IMR-90 (cell line): ENCODE measurements at regions not wholly inside any gene's neighbourhood (a gene's known extent, or its start where the extent isn't known, plus 50 kb on each side); places are given as distances from the start of the nearest gene placed in this dataset.
"Not testable (repeated sequence)": the region's sequence is repeated elsewhere in the genome, so short reads cannot be mapped to it uniquely, and the experiment has no call there.

Source experiments
- ATAC-seq: fragments of 200-7000 bp; cut with Tn5 transposase; 2 replicates; pipeline ENCODE4 v1.9.1; 2020; ENCODE audit warnings: low read depth, mild to moderate bottlenecking, moderate library complexity
- BruUV-seq: library from RNA; stranded (reverse); fragments of 400-500 nt; replicated peaks from 2 replicates; lab custom pipeline; 2021; lab: Mats Ljungman, UMichigan
- CTCF ChIA-PET: fragments of 300-600 bp; formaldehyde crosslinking; extraction: SDS; loops from one replicate; lab custom pipeline; 2021; ENCODE audit warnings: antibody characterized with exemption; lab: Yijun Ruan, JAX
- POLR2A ChIA-PET: fragments of 300-600 bp; sonication (Branson Sonifier 250); formaldehyde crosslinking; loops from one replicate; lab custom pipeline; 2022; ENCODE audit warnings: antibody characterized with exemption; ENCODE audit not compliant: unreplicated experiment; lab: Charles Lee
- DNase-seq: peaks from one replicate; pipeline ENCODE4 v3.0.0; 2013
- H2AFZ ChIP-seq: replicated peaks from 2 replicates; pipeline ENCODE3; 2013; ENCODE audit warnings: low read length, mild to moderate bottlenecking; ENCODE audit not compliant: poor library complexity
- H2AK5ac ChIP-seq: 2 replicates; pipeline ENCODE4 v1.6.1; 2013; ENCODE audit warnings: low read depth, low read length, inconsistent platforms
- H2AK9ac ChIP-seq: replicated peaks from 2 replicates; pipeline ENCODE3; 2013; ENCODE audit warnings: mild to moderate bottlenecking, low read depth, low read length, moderate library complexity; ENCODE audit not compliant: poor library complexity
- H2BK120ac ChIP-seq: 2 replicates; pipeline ENCODE4 v1.6.1; 2013; ENCODE audit warnings: low read depth, low read length, inconsistent platforms
- H2BK15ac ChIP-seq: 3 replicates; pipeline ENCODE4 v1.6.1; 2013; ENCODE audit warnings: low read depth, low read length, inconsistent platforms
- H2BK20ac ChIP-seq: 2 replicates; pipeline ENCODE4 v1.6.1; 2013; ENCODE audit warnings: low read depth, mild to moderate bottlenecking, inconsistent platforms, low read length, moderate library complexity
- H2BK5ac ChIP-seq: 2 replicates; pipeline ENCODE4 v1.6.1; 2013; ENCODE audit warnings: mild to moderate bottlenecking, low read depth, low read length, inconsistent platforms; ENCODE audit not compliant: poor library complexity, severe bottlenecking
- H3K14ac ChIP-seq: replicated peaks from 2 replicates; pipeline ENCODE4 v1.6.1; 2013; ENCODE audit warnings: low read depth, low read length, inconsistent platforms
- H3K18ac ChIP-seq: 2 replicates; pipeline ENCODE4 v1.6.1; 2013; ENCODE audit warnings: low read depth, low read length, control low read depth
- H3K23ac ChIP-seq: 2 replicates; pipeline ENCODE4 v1.6.1; 2013; ENCODE audit warnings: low read depth, low read length, inconsistent platforms
- H3K27ac ChIP-seq: 2 replicates; pipeline ENCODE4 v1.5.1; 2013; ENCODE audit warnings: mild to moderate bottlenecking, control low read depth, low read length; ENCODE audit not compliant: insufficient read depth
- H3K27me3 ChIP-seq: 2 replicates; pipeline ENCODE4 v1.6.1; 2013; ENCODE audit warnings: low read length; ENCODE audit not compliant: control insufficient read depth, insufficient read depth
- H3K36me3 ChIP-seq: 2 replicates; pipeline ENCODE4 v1.6.1; 2013; ENCODE audit warnings: low read length, mixed read lengths; ENCODE audit not compliant: control insufficient read depth, insufficient read depth
- H3K4ac ChIP-seq: 2 replicates; pipeline ENCODE4 v1.6.1; 2013; ENCODE audit warnings: low read depth, low read length, inconsistent platforms
- H3K4me1 ChIP-seq: 2 replicates; pipeline ENCODE4 v1.6.1; 2013; ENCODE audit warnings: low read length, mixed read lengths; ENCODE audit not compliant: control insufficient read depth, insufficient read depth
- H3K4me2 ChIP-seq: 2 replicates; pipeline ENCODE4 v1.6.1; 2013; ENCODE audit warnings: low read depth, mild to moderate bottlenecking, control low read depth, low read length, moderate library complexity
- H3K4me3 ChIP-seq: 2 replicates; pipeline ENCODE4 v1.5.1; 2013; ENCODE audit warnings: low read depth, mild to moderate bottlenecking, control low read depth, low read length, moderate library complexity; ENCODE audit not compliant: insufficient read depth
- H3K56ac ChIP-seq: 2 replicates; pipeline ENCODE4 v1.6.1; 2013; ENCODE audit warnings: low read length, inconsistent platforms; ENCODE audit not compliant: insufficient read depth; ENCODE audit errors: extremely low read depth
- H3K79me1 ChIP-seq, 2 experiments: 2 replicates each; pipeline ENCODE4 v1.6.1; 2013; ENCODE audit warnings: low read length in 2 of 2, inconsistent platforms in 1 of 2, low read depth in 1 of 2
- H3K9ac ChIP-seq: 2 replicates; pipeline ENCODE4 v1.6.1; 2013; ENCODE audit warnings: low read depth, low read length, control low read depth
- H3K9me1 ChIP-seq: 2 replicates; pipeline ENCODE4 v1.6.1; 2013; ENCODE audit warnings: low read length, inconsistent platforms; ENCODE audit not compliant: insufficient read depth
- H3K9me3 ChIP-seq: 2 replicates; pipeline ENCODE4 v1.6.1; 2013; ENCODE audit warnings: low read length; ENCODE audit not compliant: control insufficient read depth, insufficient read depth
- H4K20me1 ChIP-seq: 2 replicates; pipeline ENCODE4 v1.6.1; 2013; ENCODE audit warnings: low read length, inconsistent platforms; ENCODE audit not compliant: insufficient read depth
- H4K5ac ChIP-seq: 2 replicates; pipeline ENCODE4 v1.6.1; 2013; ENCODE audit warnings: mild to moderate bottlenecking, low read depth, low read length, control low read depth
- H4K8ac ChIP-seq, 2 experiments: 2 replicates each; pipeline ENCODE4 v1.6.1; 2013; ENCODE audit warnings: low read depth in 2 of 2, low read length in 2 of 2, control low read depth in 1 of 2, inconsistent platforms in 1 of 2
- H4K91ac ChIP-seq: 2 replicates; pipeline ENCODE4 v1.6.1; 2013; ENCODE audit warnings: low read depth, low read length, inconsistent platforms; ENCODE audit not compliant: insufficient read depth
- CEBPB ChIP-seq: IDR thresholded peaks from 2 replicates; pipeline ENCODE4 v1.6.1; 2012; ENCODE audit warnings: low read depth, low read length, improper control_type of control experiment
- CHD1 ChIP-seq: IDR thresholded peaks from 2 replicates; pipeline ENCODE4 v1.6.1; 2012; ENCODE audit warnings: low read depth, low read length, improper control_type of control experiment
- FOS ChIP-seq: fragments of 150-350 bp; IDR thresholded peaks from 2 replicates; pipeline ENCODE4 v1.6.1; 2016; ENCODE audit warnings: low read depth, low read length
- MAFK ChIP-seq: IDR thresholded peaks from 2 replicates; pipeline ENCODE4 v1.6.1; 2012; ENCODE audit warnings: low read depth, low read length, improper control_type of control experiment
- MAZ ChIP-seq: IDR thresholded peaks from 2 replicates; pipeline ENCODE4 v1.6.1; 2012; ENCODE audit warnings: low read depth, mild to moderate bottlenecking, low read length, improper control_type of control experiment, moderate library complexity, borderline replicate concordance
- MXI1 ChIP-seq: IDR thresholded peaks from 2 replicates; pipeline ENCODE4 v1.6.1; 2012; ENCODE audit warnings: low read depth, mild to moderate bottlenecking, low read length, moderate library complexity, borderline replicate concordance
- POLR2A ChIP-seq: IDR thresholded peaks from 2 replicates; pipeline ENCODE4 v1.6.1; 2012; ENCODE audit warnings: mild to moderate bottlenecking, low read depth, low read length
- RFX5 ChIP-seq: IDR thresholded peaks from 2 replicates; pipeline ENCODE4 v1.8.0; 2012; ENCODE audit warnings: low read depth, mild to moderate bottlenecking, low read length, moderate library complexity
- WGBS, 2 experiments: methylation state at CpG; one replicate each; pipeline versions ENCODE4 v1.1.5 to v1.1.7; 2013; ENCODE audit warnings: missing lambda C conversion rate in 2 of 2; ENCODE audit not compliant: insufficient read length in 1 of 2; ENCODE audit errors: extremely low coverage in 2 of 2; 5-methylcytosine and 5-hydroxymethylcytosine counted together
- dilution Hi-C: fragments of 300-500 bp; cut with HindIII; formaldehyde crosslinking; loops from one replicate; pipeline ENCODE4 v1.14.3; 2018; ENCODE audit warnings: low sequenced_read_pairs; ENCODE audit not compliant: unreplicated experiment
- in situ Hi-C: fragments of 300-500 bp; cut with MboI; formaldehyde crosslinking; loops from 3 replicates; pipeline ENCODE4 v1.14.3; 2019; ENCODE audit warnings: low sequenced_read_pairs, inconsistent platforms, mixed read lengths
- intact Hi-C: fragments of 100-400 bp; cut with micrococcal nuclease; formaldehyde crosslinking; loops from 2 replicates; pipeline ENCODE4 v1.10.0; 2022
- TF ChIP-seq, protein P1 (sequence below): conservative IDR thresholded peaks from 2 replicates; pipeline ENCODE4 v1.5.1; 2012; ENCODE audit warnings: mild to moderate bottlenecking, low read depth, low read length, improper control_type of control experiment

DNA sequence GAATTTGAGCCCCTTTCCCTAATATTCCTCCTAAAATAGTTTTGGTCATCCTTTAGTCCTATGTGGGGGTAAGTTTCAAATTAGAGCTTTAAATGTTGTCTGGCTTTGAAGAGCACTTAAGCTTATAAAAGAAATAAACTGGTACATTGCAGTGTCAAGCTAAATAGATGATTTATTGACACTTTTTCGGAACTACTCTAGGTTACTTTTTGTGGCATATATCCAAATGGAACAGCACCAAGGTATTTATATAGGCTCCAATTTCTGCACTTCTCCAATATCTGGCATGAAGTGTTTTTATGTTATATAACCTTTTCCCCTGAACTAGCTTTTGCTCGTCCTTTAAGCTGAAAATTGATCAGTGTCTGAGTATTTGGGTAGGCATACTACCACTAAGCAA lies 402.5 kb downstream of the NFIB start:
- ChIA-PET CTCF (no interaction called here), POLR2A (no interaction called here)
- no peaks in the 10 kb centered on the region for H3K79me1 ChIP-seq
- no TSS peak for BruUV-seq
- no peak overlapping the region for H3K56ac ChIP-seq
- no peaks in the 10 kb centered on the region for H3K9me1 ChIP-seq
- H4K20me1 ChIP-seq = no peaks in the 10 kb centered on the region
- no peak overlapping the region for H4K8ac ChIP-seq
- no peak overlapping the region for H3K27ac ChIP-seq
- DNase-seq = no peak
- no peak overlapping the region for H3K4ac ChIP-seq
- no peaks in the 10 kb centered on the region for H3K36me3 ChIP-seq
- H3K9me3 ChIP-seq = no peaks in the 10 kb centered on the region
- H2BK5ac ChIP-seq = no peak overlapping the region
- H2AFZ ChIP-seq = no peak overlapping the region
- H3K18ac ChIP-seq = no peak overlapping the region
- no peak overlapping the region for H4K91ac ChIP-seq
- no peak overlapping the region for H3K4me2 ChIP-seq
- H3K9ac ChIP-seq = no peak overlapping the region
- H2BK20ac ChIP-seq = no peak overlapping the region
- intact Hi-C loops = no loop called here
- no peak overlapping the region for H2AK5ac ChIP-seq
- no peaks in the 10 kb centered on the region for H3K27me3 ChIP-seq
- no peak overlapping the region for H3K14ac ChIP-seq
- H3K23ac ChIP-seq = no peak overlapping the region
- in situ Hi-C loops = no loop called here
- TF ChIP-seq MAZ = no peak
- no peak for TF ChIP-seq MXI1
- TF ChIP-seq CHD1 = no peak
- no peak for TF ChIP-seq CEBPB
- TF ChIP-seq POLR2A = no peak
- no peak for TF ChIP-seq FOS
- no peak for TF ChIP-seq MAFK
- TF ChIP-seq RFX5 = no peak
- TF ChIP-seq, protein P1, sequence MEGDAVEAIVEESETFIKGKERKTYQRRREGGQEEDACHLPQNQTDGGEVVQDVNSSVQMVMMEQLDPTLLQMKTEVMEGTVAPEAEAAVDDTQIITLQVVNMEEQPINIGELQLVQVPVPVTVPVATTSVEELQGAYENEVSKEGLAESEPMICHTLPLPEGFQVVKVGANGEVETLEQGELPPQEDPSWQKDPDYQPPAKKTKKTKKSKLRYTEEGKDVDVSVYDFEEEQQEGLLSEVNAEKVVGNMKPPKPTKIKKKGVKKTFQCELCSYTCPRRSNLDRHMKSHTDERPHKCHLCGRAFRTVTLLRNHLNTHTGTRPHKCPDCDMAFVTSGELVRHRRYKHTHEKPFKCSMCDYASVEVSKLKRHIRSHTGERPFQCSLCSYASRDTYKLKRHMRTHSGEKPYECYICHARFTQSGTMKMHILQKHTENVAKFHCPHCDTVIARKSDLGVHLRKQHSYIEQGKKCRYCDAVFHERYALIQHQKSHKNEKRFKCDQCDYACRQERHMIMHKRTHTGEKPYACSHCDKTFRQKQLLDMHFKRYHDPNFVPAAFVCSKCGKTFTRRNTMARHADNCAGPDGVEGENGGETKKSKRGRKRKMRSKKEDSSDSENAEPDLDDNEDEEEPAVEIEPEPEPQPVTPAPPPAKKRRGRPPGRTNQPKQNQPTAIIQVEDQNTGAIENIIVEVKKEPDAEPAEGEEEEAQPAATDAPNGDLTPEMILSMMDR = no peak
- ATAC-seq = no peak
- no peak overlapping the region for H4K5ac ChIP-seq
- no peak overlapping the region for H2BK120ac ChIP-seq
- no peak overlapping the region for H2BK15ac ChIP-seq
- H3K4me1 ChIP-seq = no peaks in the 10 kb centered on the region
- no CpG with 5 or more reads among the region's 2 CpGs for WGBS, 2 experiments
- H3K4me3 ChIP-seq = no peak overlapping the region
- no peak overlapping the region for H2AK9ac ChIP-seq
- dilution Hi-C loops = no loop called here

DNA sequence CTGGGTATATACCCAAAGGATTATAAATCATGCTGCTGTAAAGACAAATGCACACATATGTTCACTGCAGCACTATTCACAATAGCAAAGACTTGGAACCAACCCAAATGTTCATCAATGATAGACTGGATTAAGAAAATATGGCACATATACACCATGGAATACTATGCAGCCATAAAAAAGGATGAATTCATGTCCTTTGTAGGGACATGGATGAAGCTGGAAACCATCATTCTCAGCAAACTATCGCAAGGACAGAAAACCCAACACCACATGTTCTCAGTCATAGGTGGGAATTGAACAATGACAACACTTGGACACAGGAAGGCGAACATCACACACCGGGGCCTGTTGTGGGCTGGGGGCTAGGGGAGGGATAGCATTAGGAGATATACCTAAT lies 406.1 kb downstream of the NFIB start:
- H4K5ac ChIP-seq, H3K36me3 ChIP-seq, intact Hi-C loops, H3K23ac ChIP-seq, H3K18ac ChIP-seq, ATAC-seq, H2AK5ac ChIP-seq, H2BK120ac ChIP-seq, H3K9me3 ChIP-seq, H3K14ac ChIP-seq, H4K20me1 ChIP-seq, H3K4me1 ChIP-seq, H3K4me2 ChIP-seq, H3K27ac ChIP-seq, DNase-seq, H3K9me1 ChIP-seq, H3K79me1 ChIP-seq, H3K9ac ChIP-seq, H3K4me3 ChIP-seq, H3K4ac ChIP-seq, H2BK5ac ChIP-seq, BruUV-seq, H4K8ac ChIP-seq, dilution Hi-C loops, H3K27me3 ChIP-seq, H3K56ac ChIP-seq, H2AFZ ChIP-seq, H4K91ac ChIP-seq, H2AK9ac ChIP-seq, H2BK15ac ChIP-seq, H2BK20ac ChIP-seq, CTCF ChIA-PET, in situ Hi-C loops, POLR2A ChIA-PET: not testable (repeated sequence)
- no CpG with 5 or more reads among the region's 3 CpGs for WGBS, 2 experiments
